Trophoblast cell (in vitro differentiated cells and primary cell): ENCODE measurements at regions not wholly inside any gene's neighbourhood (a gene's known extent, or its start where the extent isn't known, plus 50 kb on each side); places are given as distances from the start of the nearest gene placed in this dataset.

Source experiments
- DNase-seq, 2 donors: peaks; one replicate each; pipeline ENCODE4 v3.0.0-alpha.2; 2016
- H2AFZ ChIP-seq: 2 replicates; pipeline ENCODE4 v1.6.1; 2013; ENCODE audit warnings: low read length, moderate library complexity, mild to moderate bottlenecking; ENCODE audit not compliant: insufficient read depth, poor library complexity
- H2AK5ac ChIP-seq: 2 replicates; pipeline ENCODE4 v1.6.1; 2013; ENCODE audit warnings: mild to moderate bottlenecking, low read length
- H2BK120ac ChIP-seq: 2 replicates; pipeline ENCODE4 v1.6.1; 2013; ENCODE audit warnings: low read length, mild to moderate bottlenecking, moderate library complexity; ENCODE audit not compliant: insufficient read depth, poor library complexity
- H2BK12ac ChIP-seq: 2 replicates; pipeline ENCODE4 v1.6.1; 2013; ENCODE audit warnings: mild to moderate bottlenecking, low read length, moderate library complexity
- H2BK5ac ChIP-seq: 2 replicates; pipeline ENCODE4 v1.6.1; 2013; ENCODE audit warnings: low read length, low read depth, moderate library complexity, mild to moderate bottlenecking; ENCODE audit not compliant: poor library complexity
- H3K14ac ChIP-seq: 2 replicates; pipeline ENCODE4 v1.6.1; 2013; ENCODE audit warnings: mild to moderate bottlenecking, low read length
- H3K18ac ChIP-seq: 2 replicates; pipeline ENCODE4 v1.6.1; 2013; ENCODE audit warnings: mild to moderate bottlenecking, low read length
- H3K23ac ChIP-seq: 2 replicates; pipeline ENCODE4 v1.6.1; 2013; ENCODE audit warnings: low read length
- H3K27ac ChIP-seq: 2 replicates; pipeline ENCODE4 v1.5.1; 2013; ENCODE audit warnings: low read depth, mild to moderate bottlenecking, inconsistent platforms, low read length, moderate library complexity
- H3K27me3 ChIP-seq: 2 replicates; pipeline ENCODE4 v1.6.1; 2013; ENCODE audit warnings: inconsistent platforms, mild to moderate bottlenecking, low read length, moderate library complexity; ENCODE audit not compliant: insufficient read depth
- H3K36me3 ChIP-seq, 2 experiments: 1 replicate in 1 of 2; 2 replicates in 1 of 2; pipeline ENCODE4 v1.6.1; 2013; ENCODE audit warnings: low read length in 2 of 2, mild to moderate bottlenecking in 2 of 2, moderate library complexity in 1 of 2; ENCODE audit not compliant: insufficient read depth in 2 of 2, control insufficient read depth in 1 of 2
- H3K4ac ChIP-seq: 2 replicates; pipeline ENCODE4 v1.6.1; 2013; ENCODE audit warnings: low read depth, mild to moderate bottlenecking, low read length, moderate library complexity
- H3K4me1 ChIP-seq, 2 experiments: 1 replicate in 1 of 2; 2 replicates in 1 of 2; pipeline ENCODE4 v1.6.1; 2013; ENCODE audit warnings: low read length in 2 of 2, mild to moderate bottlenecking in 2 of 2, moderate library complexity in 1 of 2; ENCODE audit not compliant: insufficient read depth in 2 of 2, control insufficient read depth in 1 of 2
- H3K4me2 ChIP-seq: 2 replicates; pipeline ENCODE4 v1.6.1; 2013; ENCODE audit warnings: inconsistent platforms, mild to moderate bottlenecking, low read length, moderate library complexity
- H3K4me3 ChIP-seq: 2 replicates; pipeline ENCODE4 v1.5.1; 2013; ENCODE audit warnings: mild to moderate bottlenecking, low read depth, low read length, inconsistent platforms
- H3K79me1 ChIP-seq: one replicate; pipeline ENCODE4 v1.6.1; 2013; ENCODE audit warnings: low read length
- H3K79me2 ChIP-seq: 2 replicates; pipeline ENCODE4 v1.6.1; 2013; ENCODE audit warnings: low read length, mild to moderate bottlenecking; ENCODE audit not compliant: control insufficient read depth, insufficient read depth, poor library complexity
- H3K9ac ChIP-seq: 2 replicates; pipeline ENCODE4 v1.6.1; 2013; ENCODE audit warnings: mild to moderate bottlenecking, low read length
- H3K9me3 ChIP-seq: 2 replicates; pipeline ENCODE4 v1.6.1; 2013; ENCODE audit warnings: low read depth, mild to moderate bottlenecking, control low read depth, inconsistent platforms, low read length; ENCODE audit not compliant: insufficient read depth
- H4K12ac ChIP-seq: 2 replicates; pipeline ENCODE4 v1.6.1; 2013; ENCODE audit warnings: low read depth, mild to moderate bottlenecking, low read length, moderate library complexity
- H4K8ac ChIP-seq: 2 replicates; pipeline ENCODE4 v1.6.1; 2013; ENCODE audit warnings: low read depth, mild to moderate bottlenecking, low read length, moderate library complexity
- H4K91ac ChIP-seq: one replicate; pipeline ENCODE4 v1.6.1; 2013; ENCODE audit warnings: low read depth, mild to moderate bottlenecking, low read length, moderate library complexity
- WGBS: extraction: QIAGEN DNeasy Blood & Tissue Kit; methylation state at CpG from one replicate; pipeline ENCODE4 v1.1.7; 2013; ENCODE audit warnings: missing lambda C conversion rate; ENCODE audit not compliant: insufficient read length, insufficient coverage; ENCODE audit errors: extremely low coverage; 5-methylcytosine and 5-hydroxymethylcytosine counted together

DNA sequence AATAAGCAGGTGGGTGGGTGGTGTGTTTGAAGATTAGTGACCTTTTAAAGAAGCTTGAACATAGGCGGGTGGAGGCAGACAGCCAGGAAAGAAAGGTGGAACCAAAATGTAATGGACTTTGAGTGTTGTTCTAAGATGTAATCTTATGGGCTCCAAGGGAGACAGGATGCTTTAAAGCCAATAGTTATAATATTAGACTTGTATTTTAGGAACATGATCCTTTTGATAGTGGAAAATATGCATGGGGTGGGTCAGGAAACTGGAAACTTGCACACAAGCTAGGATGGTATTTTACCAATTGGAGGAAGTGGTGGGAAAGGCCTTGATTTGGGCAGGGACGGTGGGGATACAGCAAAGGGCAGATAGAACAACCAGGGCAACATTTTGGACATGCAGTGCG, 151.8 kb upstream of the PDE7B start:
- H3K4ac ChIP-seq: no peak overlapping the region
- no peak overlapping the region for H2BK120ac ChIP-seq
- DNase-seq: no peak
- no peak overlapping the region for H3K27ac ChIP-seq
- H4K91ac ChIP-seq: no peak overlapping the region
- no peaks in the 10 kb centered on the region for H3K9me3 ChIP-seq
- H2BK12ac ChIP-seq: no peak overlapping the region
- H2AFZ ChIP-seq: no peak overlapping the region
- H3K79me1 ChIP-seq: no peaks in the 10 kb centered on the region
- H3K18ac ChIP-seq: no peak overlapping the region
- no peak overlapping the region for H3K23ac ChIP-seq
- H2BK5ac ChIP-seq: no peak overlapping the region
- no peak overlapping the region for H2AK5ac ChIP-seq
- H4K12ac ChIP-seq: no peak overlapping the region
- H3K14ac ChIP-seq: no peak overlapping the region
- no peaks in the 10 kb centered on the region for H3K36me3 ChIP-seq
- no peak overlapping the region for H3K4me2 ChIP-seq
- no peak overlapping the region for H4K8ac ChIP-seq
- peaks cover 0 to 6% of the 10 kb centered on the region in 2 experiments for H3K4me1 ChIP-seq
- no peaks in the 10 kb centered on the region for H3K27me3 ChIP-seq
- no peak overlapping the region for H3K4me3 ChIP-seq
- no peaks in the 10 kb centered on the region for H3K79me2 ChIP-seq
- H3K9ac ChIP-seq: no peak overlapping the region
- no CpG with 5 or more reads among the region's 3 CpGs for WGBS

DNA sequence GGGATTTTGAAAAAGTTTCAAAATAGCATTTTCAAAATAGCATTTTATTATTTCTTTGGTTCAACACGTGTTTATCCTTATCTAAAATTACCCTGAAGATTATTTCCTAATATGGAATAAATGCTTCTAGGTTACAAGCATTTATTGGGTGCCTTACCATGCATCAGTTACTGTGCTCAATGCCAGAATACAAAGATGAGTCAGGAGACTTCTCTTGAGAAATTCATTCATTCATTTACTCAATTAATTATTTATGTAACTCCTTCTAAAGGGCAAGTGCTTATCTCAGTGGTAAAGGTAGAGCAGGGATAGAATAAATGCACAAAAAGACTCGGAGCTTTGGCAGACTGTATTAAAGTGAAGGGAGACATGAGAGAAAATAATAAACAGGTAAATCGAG, 150.1 kb upstream of the PDE7B start:
- Histone ChIP-seq H3K4me2 (no peak overlapping the region), H2BK12ac (no peak overlapping the region), H3K9ac (no peak overlapping the region), H3K36me3 (no peaks in the 10 kb centered on the region), H3K18ac (no peak overlapping the region), H3K4ac (no peak overlapping the region), H2AK5ac (no peak overlapping the region), H3K14ac (no peak overlapping the region), H3K23ac (no peak overlapping the region), H3K9me3 (no peaks in the 10 kb centered on the region), H4K91ac (no peak overlapping the region), H4K8ac (no peak overlapping the region), H4K12ac (no peak overlapping the region), H3K4me1 (peaks cover 0 to 6% of the 10 kb centered on the region in 2 experiments), H2BK120ac (no peak overlapping the region), H3K79me1 (no peaks in the 10 kb centered on the region), H2BK5ac (no peak overlapping the region), H2AFZ (no peak overlapping the region), H3K4me3 (no peak overlapping the region), H3K27ac (no peak overlapping the region), H3K27me3 (no peaks in the 10 kb centered on the region), H3K79me2 (no peaks in the 10 kb centered on the region)
- DNase-seq: no peak
- WGBS: 100% methylated on average over 1 of the region's 3 CpGs

DNA sequence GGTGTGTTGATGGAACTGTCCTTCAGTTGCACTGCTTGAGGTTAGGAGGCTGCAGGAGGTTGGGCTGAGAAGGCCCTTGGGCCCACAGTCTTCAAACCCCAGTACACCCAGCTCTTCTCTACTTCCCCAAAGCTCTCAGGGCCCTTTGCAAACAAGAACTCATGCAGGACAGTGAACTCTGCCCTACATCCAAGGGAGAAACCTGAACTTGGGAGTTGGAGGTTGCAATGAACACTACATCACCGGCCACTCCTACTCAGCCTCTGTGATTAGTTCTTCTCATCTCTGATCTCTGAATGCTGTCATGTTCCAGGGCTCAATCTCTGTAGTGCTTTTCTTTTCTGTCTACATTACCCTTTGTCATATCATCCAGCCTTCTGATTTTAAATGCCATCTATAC, 148.5 kb upstream of the PDE7B start:
- Histone ChIP-seq H3K27me3 (no peaks in the 10 kb centered on the region), H4K12ac (no peak overlapping the region), H3K9me3 (no peaks in the 10 kb centered on the region), H3K23ac (no peak overlapping the region), H3K4me1 (peaks cover 0 to 2% of the 10 kb centered on the region in 2 experiments), H3K36me3 (no peaks in the 10 kb centered on the region), H3K14ac (no peak overlapping the region), H3K4me2 (no peak overlapping the region), H3K27ac (no peak overlapping the region), H3K18ac (no peak overlapping the region), H2AK5ac (no peak overlapping the region), H3K9ac (no peak overlapping the region), H2AFZ (no peak overlapping the region), H3K4me3 (no peak overlapping the region), H2BK5ac (no peak overlapping the region), H3K4ac (no peak overlapping the region), H2BK12ac (no peak overlapping the region), H4K8ac (no peak overlapping the region), H2BK120ac (no peak overlapping the region), H3K79me1 (no peaks in the 10 kb centered on the region), H4K91ac (no peak overlapping the region), H3K79me2 (no peaks in the 10 kb centered on the region)
- DNase-seq: no peak
- no CpG with 5 or more reads among the region's 1 CpG for WGBS

DNA sequence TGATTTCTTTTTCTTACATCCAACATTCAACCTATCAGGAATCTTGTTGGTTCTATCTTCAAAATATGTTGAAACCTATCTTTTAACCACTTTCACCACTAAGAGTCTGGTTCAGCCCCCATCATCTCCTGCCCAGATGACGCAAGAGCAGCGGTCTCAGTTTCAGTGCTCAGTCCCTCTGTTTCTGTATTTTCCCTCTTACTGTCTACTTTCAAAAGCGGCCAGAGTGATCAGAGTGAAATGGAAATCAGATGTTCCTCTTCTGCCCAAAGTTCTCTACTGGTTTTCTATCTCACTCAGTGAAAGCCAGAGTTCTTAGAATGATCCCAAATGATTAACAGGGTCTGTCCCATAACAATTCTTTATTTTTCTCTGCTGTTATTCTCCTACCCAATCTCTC, 147.9 kb upstream of the PDE7B start:
- Histone ChIP-seq H3K18ac (no peak overlapping the region), H3K4me2 (no peak overlapping the region), H2AK5ac (no peak overlapping the region), H3K4me1 (no peaks in the 10 kb centered on the region), H3K27me3 (no peaks in the 10 kb centered on the region), H3K79me1 (no peaks in the 10 kb centered on the region), H3K9me3 (no peaks in the 10 kb centered on the region), H2BK5ac (no peak overlapping the region), H4K8ac (no peak overlapping the region), H3K36me3 (no peaks in the 10 kb centered on the region), H3K27ac (no peak overlapping the region), H3K9ac (no peak overlapping the region), H2BK120ac (no peak overlapping the region), H3K23ac (no peak overlapping the region), H2AFZ (no peak overlapping the region), H3K79me2 (no peaks in the 10 kb centered on the region), H3K4me3 (no peak overlapping the region), H4K12ac (no peak overlapping the region), H3K14ac (no peak overlapping the region), H2BK12ac (no peak overlapping the region), H3K4ac (no peak overlapping the region), H4K91ac (no peak overlapping the region)
- no CpG with 5 or more reads among the region's 3 CpGs for WGBS
- DNase-seq: no peak
